H9 (cell line): ENCODE measurements at regions not wholly inside any gene's neighbourhood (a gene's known extent, or its start where the extent isn't known, plus 50 kb on each side); places are given as distances from the start of the nearest gene placed in this dataset.
"Not testable (repeated sequence)": the region's sequence is repeated elsewhere in the genome, so short reads cannot be mapped to it uniquely, and the experiment has no call there.

Experiments
- DNase-seq: peaks from one replicate; pipeline ENCODE4 v3.0.0-alpha.2; 2017
- H2AFZ ChIP-seq: one replicate; pipeline ENCODE4 v1.6.1; 2013; ENCODE audit warnings: mild to moderate bottlenecking, low read length, control low read depth, moderate library complexity
- H2AK5ac ChIP-seq: 2 replicates; pipeline ENCODE4 v1.6.1; 2013; ENCODE audit warnings: low read length, control low read depth, mixed read lengths; ENCODE audit not compliant: insufficient read length
- H2BK120ac ChIP-seq: one replicate; pipeline ENCODE4 v1.6.1; 2013; ENCODE audit warnings: low read depth, mild to moderate bottlenecking, low read length, control low read depth, inconsistent platforms; ENCODE audit not compliant: poor library complexity, severe bottlenecking
- H2BK12ac ChIP-seq: 2 replicates; pipeline ENCODE4 v1.6.1; 2013; ENCODE audit warnings: low read length, control low read depth, mixed read lengths, low read depth; ENCODE audit not compliant: insufficient read length
- H2BK15ac ChIP-seq: 2 replicates; pipeline ENCODE4 v1.6.1; 2013; ENCODE audit warnings: low read depth, low read length, control low read depth
- H2BK20ac ChIP-seq: one replicate; pipeline ENCODE4 v1.6.1; 2013; ENCODE audit warnings: low read depth, mild to moderate bottlenecking, low read length, control low read depth, inconsistent platforms; ENCODE audit not compliant: poor library complexity, severe bottlenecking
- H2BK5ac ChIP-seq: 2 replicates; pipeline ENCODE4 v1.6.1; 2013; ENCODE audit warnings: low read length, control low read depth, mixed read lengths; ENCODE audit not compliant: insufficient read length
- H3K14ac ChIP-seq: 2 replicates; pipeline ENCODE4 v1.6.1; 2013; ENCODE audit warnings: low read length, control low read depth; ENCODE audit not compliant: insufficient read depth
- H3K18ac ChIP-seq: 2 replicates; pipeline ENCODE4 v1.6.1; 2013; ENCODE audit warnings: low read depth, mild to moderate bottlenecking, mixed read lengths, low read length, control low read depth; ENCODE audit not compliant: insufficient read length
- H3K23ac ChIP-seq: 2 replicates; pipeline ENCODE4 v1.6.1; 2013; ENCODE audit warnings: low read length, control low read depth, mixed read lengths, low read depth; ENCODE audit not compliant: insufficient read length
- H3K23me2 ChIP-seq: 2 replicates; pipeline ENCODE4 v1.6.1; 2013; ENCODE audit warnings: low read depth, mild to moderate bottlenecking, mixed read lengths, low read length, control low read depth; ENCODE audit not compliant: insufficient read length, poor library complexity, severe bottlenecking
- H3K27ac ChIP-seq: 2 replicates; pipeline ENCODE4 v1.5.1; 2013; ENCODE audit warnings: low read length, control low read depth, mixed read lengths, low read depth; ENCODE audit not compliant: insufficient read length
- H3K27me3 ChIP-seq: 2 replicates; pipeline ENCODE4 v1.6.1; 2013; ENCODE audit warnings: low read length, control low read depth, inconsistent platforms; ENCODE audit not compliant: insufficient read depth
- H3K4ac ChIP-seq: 2 replicates; pipeline ENCODE4 v1.6.1; 2013; ENCODE audit warnings: low read depth, mild to moderate bottlenecking, control low read depth, inconsistent platforms, low read length, moderate library complexity
- H3K4me1 ChIP-seq: 2 replicates; pipeline ENCODE4 v1.6.1; 2013; ENCODE audit warnings: low read length, control low read depth, inconsistent platforms; ENCODE audit not compliant: insufficient read depth
- H3K4me2 ChIP-seq: 2 replicates; pipeline ENCODE4 v1.6.1; 2013; ENCODE audit warnings: low read length, control low read depth, mixed read lengths; ENCODE audit not compliant: insufficient read length, insufficient read depth
- H3K56ac ChIP-seq: 2 replicates; pipeline ENCODE4 v1.6.1; 2013; ENCODE audit warnings: low read depth, mild to moderate bottlenecking, mixed read lengths, low read length, control low read depth; ENCODE audit not compliant: insufficient read length
- H3K79me1 ChIP-seq: 2 replicates; pipeline ENCODE4 v1.6.1; 2013; ENCODE audit warnings: low read depth, mild to moderate bottlenecking, moderate library complexity, low read length, control low read depth, inconsistent platforms; ENCODE audit not compliant: insufficient read depth, poor library complexity, severe bottlenecking
- H3K79me2 ChIP-seq: 2 replicates; pipeline ENCODE4 v1.6.1; 2013; ENCODE audit warnings: low read length, control low read depth, inconsistent platforms; ENCODE audit not compliant: insufficient read depth
- H3K9ac ChIP-seq: 2 replicates; pipeline ENCODE4 v1.6.1; 2013; ENCODE audit warnings: low read length, control low read depth, mixed read lengths; ENCODE audit not compliant: insufficient read length; ENCODE audit errors: extremely low read depth
- H3K9me3 ChIP-seq: one replicate; pipeline ENCODE4 v1.6.1; 2013; ENCODE audit warnings: low read depth, low read length, inconsistent platforms; ENCODE audit not compliant: control insufficient read depth
- H3T11ph ChIP-seq: one replicate; pipeline ENCODE4 v1.6.1; 2013; ENCODE audit warnings: mild to moderate bottlenecking, low read length, control low read depth, inconsistent platforms
- H4K20me1 ChIP-seq: one replicate; pipeline ENCODE4 v1.6.1; 2013; ENCODE audit not compliant: control insufficient read depth, insufficient read length, insufficient read depth
- H4K5ac ChIP-seq: 2 replicates; pipeline ENCODE4 v1.6.1; 2013; ENCODE audit warnings: low read depth, mild to moderate bottlenecking, mixed read lengths, low read length, control low read depth; ENCODE audit not compliant: insufficient read length
- H4K8ac ChIP-seq: replicated peaks from 2 replicates; pipeline ENCODE4 v1.6.1; 2013; ENCODE audit warnings: low read length, control low read depth, mixed read lengths, low read depth; ENCODE audit not compliant: insufficient read length
- H4K91ac ChIP-seq: 2 replicates; pipeline ENCODE4 v1.6.1; 2013; ENCODE audit warnings: low read depth, mild to moderate bottlenecking, moderate library complexity, mixed read lengths, low read length, control low read depth; ENCODE audit not compliant: insufficient read length
- H3K27ac Mint-ChIP-seq, 3 experiments: 2 replicates in 2 of 3; 3 replicates in 1 of 3; pipeline ENCODE4 v1.8.0; 2020 to 2021; ENCODE audit warnings: mixed read lengths in 3 of 3, mild to moderate bottlenecking in 1 of 3, moderate library complexity in 1 of 3
- H3K27me3 Mint-ChIP-seq: 2 replicates; pipeline ENCODE4 v1.8.0; 2021; ENCODE audit warnings: low read depth, mild to moderate bottlenecking, moderate library complexity, mixed read lengths
- H3K36me3 Mint-ChIP-seq, 3 experiments: 2 replicates in 2 of 3; 3 replicates in 1 of 3; pipeline ENCODE4 v1.8.0; 2020 to 2021; ENCODE audit warnings: low read depth in 3 of 3, mixed read lengths in 3 of 3; ENCODE audit not compliant: insufficient read depth in 1 of 3
- H3K4me1 Mint-ChIP-seq, 2 experiments: 2 replicates each; pipeline ENCODE4 v1.8.0; 2020; ENCODE audit warnings: mixed read lengths in 2 of 2
- H3K4me3 Mint-ChIP-seq, 2 experiments: 2 replicates in 1 of 2; 3 replicates in 1 of 2; pipeline ENCODE4 v1.8.0; 2020 to 2021; ENCODE audit warnings: mild to moderate bottlenecking in 2 of 2, mixed read lengths in 2 of 2, moderate library complexity in 1 of 2
- H3K9me3 Mint-ChIP-seq, 2 experiments: 2 replicates in 1 of 2; 3 replicates in 1 of 2; pipeline ENCODE4 v1.8.0; 2020; ENCODE audit warnings: mild to moderate bottlenecking in 2 of 2, mixed read lengths in 2 of 2, moderate library complexity in 1 of 2
- WGBS: extraction: QIAGEN DNeasy Blood & Tissue Kit; methylation state at CpG from one replicate; pipeline ENCODE4 v1.1.7; 2013; ENCODE audit warnings: missing lambda C conversion rate, low lambda C conversion rate, mixed read lengths; ENCODE audit not compliant: insufficient read length; ENCODE audit errors: extremely low coverage; 5-methylcytosine and 5-hydroxymethylcytosine counted together
- TF ChIP-seq, protein P1 (sequence below): fragments of 200-600 bp; sonication (generic); conservative IDR thresholded peaks from 3 replicates; pipeline ENCODE4 v1.8.0; 2021; ENCODE audit warnings: antibody characterized with exemption, mild to moderate bottlenecking

GRCh38 chr4:69360271-69360670 lies 80.0 kb downstream of the UGT2B28 start:
- Histone ChIP-seq H3K27me3 (no peaks in the 10 kb centered on the region), H2BK12ac (no peak overlapping the region), H3K9me3 (no peaks in the 10 kb centered on the region), H3K4me1 (no peaks in the 10 kb centered on the region), H4K20me1 (no peaks in the 10 kb centered on the region), H3K56ac (no peak overlapping the region), H4K91ac (no peak overlapping the region), H3K9ac (no peak overlapping the region), H3K18ac (no peak overlapping the region), H3T11ph (no peak overlapping the region), H3K79me2 (no peaks in the 10 kb centered on the region), H3K79me1 (no peaks in the 10 kb centered on the region), H3K27ac (no peak overlapping the region), H3K23ac (no peak overlapping the region), H4K5ac (no peak overlapping the region), H3K14ac (no peak overlapping the region), H3K4ac (no peak overlapping the region), H4K8ac (no peak overlapping the region), H2BK15ac (no peak overlapping the region), H3K4me2 (no peak overlapping the region), H2AK5ac (no peak overlapping the region), H2BK120ac (no peak overlapping the region), H2BK5ac (no peak overlapping the region), H2BK20ac (no peak overlapping the region), H2AFZ (no peak overlapping the region), H3K23me2 (no peaks in the 10 kb centered on the region)
- H3K4me3 Mint-ChIP-seq: no peak overlapping the region
- no peak overlapping the region for H3K27ac Mint-ChIP-seq
- WGBS: no CpG with 5 or more reads among the region's 1 CpG
- H3K36me3 Mint-ChIP-seq: 0 out of 7 replicates have a peak, but pooled peaks cover 0 to 10% (median 0%) of the 10 kb centered on the region in 3 experiments
- DNase-seq: no peak
- H3K27me3 Mint-ChIP-seq: no peaks in the 10 kb centered on the region
- no peaks in the 10 kb centered on the region for H3K4me1 Mint-ChIP-seq
- TF ChIP-seq, protein P1, sequence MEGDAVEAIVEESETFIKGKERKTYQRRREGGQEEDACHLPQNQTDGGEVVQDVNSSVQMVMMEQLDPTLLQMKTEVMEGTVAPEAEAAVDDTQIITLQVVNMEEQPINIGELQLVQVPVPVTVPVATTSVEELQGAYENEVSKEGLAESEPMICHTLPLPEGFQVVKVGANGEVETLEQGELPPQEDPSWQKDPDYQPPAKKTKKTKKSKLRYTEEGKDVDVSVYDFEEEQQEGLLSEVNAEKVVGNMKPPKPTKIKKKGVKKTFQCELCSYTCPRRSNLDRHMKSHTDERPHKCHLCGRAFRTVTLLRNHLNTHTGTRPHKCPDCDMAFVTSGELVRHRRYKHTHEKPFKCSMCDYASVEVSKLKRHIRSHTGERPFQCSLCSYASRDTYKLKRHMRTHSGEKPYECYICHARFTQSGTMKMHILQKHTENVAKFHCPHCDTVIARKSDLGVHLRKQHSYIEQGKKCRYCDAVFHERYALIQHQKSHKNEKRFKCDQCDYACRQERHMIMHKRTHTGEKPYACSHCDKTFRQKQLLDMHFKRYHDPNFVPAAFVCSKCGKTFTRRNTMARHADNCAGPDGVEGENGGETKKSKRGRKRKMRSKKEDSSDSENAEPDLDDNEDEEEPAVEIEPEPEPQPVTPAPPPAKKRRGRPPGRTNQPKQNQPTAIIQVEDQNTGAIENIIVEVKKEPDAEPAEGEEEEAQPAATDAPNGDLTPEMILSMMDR: no peak
- H3K9me3 Mint-ChIP-seq: peaks cover 3 to 4% of the 10 kb centered on the region in 2 experiments; a peak in 2 of 5 replicates

- not testable (repeated sequence) for H2BK15ac ChIP-seq, DNase-seq, H2AK5ac ChIP-seq, H4K5ac ChIP-seq, H4K8ac ChIP-seq, H4K91ac ChIP-seq, H3K9me3 ChIP-seq, H3K9me3 Mint-ChIP-seq, H3K27me3 ChIP-seq, H3T11ph ChIP-seq, H3K79me1 ChIP-seq, H3K27me3 Mint-ChIP-seq, H3K4ac ChIP-seq, H3K18ac ChIP-seq, H3K4me1 Mint-ChIP-seq, H3K4me1 ChIP-seq, H2AFZ ChIP-seq, H3K4me2 ChIP-seq, H2BK120ac ChIP-seq, H4K20me1 ChIP-seq, H3K23me2 ChIP-seq, H2BK20ac ChIP-seq, H2BK5ac ChIP-seq, H2BK12ac ChIP-seq, H3K23ac ChIP-seq, H3K27ac Mint-ChIP-seq, H3K4me3 Mint-ChIP-seq, H3K56ac ChIP-seq, H3K79me2 ChIP-seq, H3K9ac ChIP-seq, H3K14ac ChIP-seq, H3K27ac ChIP-seq, H3K36me3 Mint-ChIP-seq
These were observed 80.5 kb downstream of the UGT2B28 start for GRCh38 chr4:69360768-69361167.
